ENCODE measurements at regions not wholly inside any gene's neighbourhood (a gene's known extent, or its start where the extent isn't known, plus 50 kb on each side); places are given as distances from the start of the nearest gene placed in this dataset.

DNA sequence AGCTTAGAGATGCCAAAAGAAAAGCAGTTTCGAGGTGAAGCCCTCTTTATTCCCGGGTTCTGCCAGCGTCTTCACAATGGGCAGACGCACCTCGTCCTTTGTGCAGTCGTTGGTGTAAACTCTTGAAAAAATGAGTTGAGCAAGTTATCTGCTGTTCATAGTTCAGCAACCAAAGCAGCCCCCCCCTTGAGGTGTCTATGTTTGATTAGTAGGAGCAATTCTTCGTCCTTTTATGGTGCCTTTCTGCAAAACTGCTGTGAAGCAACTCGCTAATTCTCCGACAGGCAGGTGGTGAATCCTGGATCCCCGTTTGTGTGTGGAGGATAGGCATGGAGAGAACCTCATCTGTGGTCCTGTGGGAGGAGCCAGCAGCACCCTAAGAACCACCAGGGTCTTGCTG lies 234.5 kb downstream of the GLRX3 start:
- Histone ChIP-seq H3K36me3 (no peaks in the 10 kb centered on the region), H3K4me3 (no peak overlapping the region), H3K27ac (no peak overlapping the region), H3K4me1 (no peaks in the 10 kb centered on the region), H3K27me3 (peaks cover 0 to 24% (median 5%) of the 10 kb centered on the region in 7 donors), H3K9me3 (peaks cover 0 to 12% (median 0%) of the 10 kb centered on the region in 11 donors)
- DNase-seq (no peak), ATAC-seq (no peak)
- intact Hi-C loops (cut with DNase I): no loop called here
- WGBS, 2 donors: 76 to 80% methylated on average over 10 of the region's 10 CpGs
- TF ChIP-seq, protein P1, sequence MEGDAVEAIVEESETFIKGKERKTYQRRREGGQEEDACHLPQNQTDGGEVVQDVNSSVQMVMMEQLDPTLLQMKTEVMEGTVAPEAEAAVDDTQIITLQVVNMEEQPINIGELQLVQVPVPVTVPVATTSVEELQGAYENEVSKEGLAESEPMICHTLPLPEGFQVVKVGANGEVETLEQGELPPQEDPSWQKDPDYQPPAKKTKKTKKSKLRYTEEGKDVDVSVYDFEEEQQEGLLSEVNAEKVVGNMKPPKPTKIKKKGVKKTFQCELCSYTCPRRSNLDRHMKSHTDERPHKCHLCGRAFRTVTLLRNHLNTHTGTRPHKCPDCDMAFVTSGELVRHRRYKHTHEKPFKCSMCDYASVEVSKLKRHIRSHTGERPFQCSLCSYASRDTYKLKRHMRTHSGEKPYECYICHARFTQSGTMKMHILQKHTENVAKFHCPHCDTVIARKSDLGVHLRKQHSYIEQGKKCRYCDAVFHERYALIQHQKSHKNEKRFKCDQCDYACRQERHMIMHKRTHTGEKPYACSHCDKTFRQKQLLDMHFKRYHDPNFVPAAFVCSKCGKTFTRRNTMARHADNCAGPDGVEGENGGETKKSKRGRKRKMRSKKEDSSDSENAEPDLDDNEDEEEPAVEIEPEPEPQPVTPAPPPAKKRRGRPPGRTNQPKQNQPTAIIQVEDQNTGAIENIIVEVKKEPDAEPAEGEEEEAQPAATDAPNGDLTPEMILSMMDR (IDR thresholded peaks at IDR 0.05): no peak

DNA sequence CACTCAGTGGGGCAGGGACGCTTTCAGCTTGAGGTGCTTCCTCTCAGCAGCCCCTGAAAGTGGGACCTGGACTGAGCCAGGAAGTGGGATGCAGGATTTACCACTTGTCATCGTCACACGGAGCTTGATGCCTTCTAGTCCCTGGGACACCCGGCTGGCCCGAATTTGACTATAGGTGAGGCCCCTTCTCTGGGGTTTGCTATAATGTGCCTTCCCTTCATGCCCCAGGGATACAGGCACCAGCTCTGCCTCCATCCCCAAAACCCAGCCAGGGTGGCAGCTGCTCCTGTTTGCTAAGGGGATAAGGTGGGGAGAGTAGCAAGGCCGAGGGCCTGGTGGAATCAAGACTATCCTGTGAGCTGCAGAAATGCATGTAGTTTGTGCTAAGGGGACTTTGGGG lies 235.0 kb downstream of the GLRX3 start:
- no peak overlapping the region for H3K27ac ChIP-seq
- TF ChIP-seq, protein P1 (IDR thresholded peaks at IDR 0.05): no peak
- intact Hi-C loops (cut with DNase I): no loop called here
- no peak overlapping the region for H3K4me3 ChIP-seq
- no peaks in the 10 kb centered on the region for H3K36me3 ChIP-seq
- no peak for DNase-seq
- ATAC-seq: no peak
- H3K4me1 ChIP-seq: no peaks in the 10 kb centered on the region
- peaks cover 0 to 24% (median 5%) of the 10 kb centered on the region in 7 donors for H3K27me3 ChIP-seq
- WGBS, 2 donors: 73 to 76% methylated on average over 6 of the region's 6 CpGs
- H3K9me3 ChIP-seq: peaks cover 0 to 16% (median 0%) of the 10 kb centered on the region in 11 donors

DNA sequence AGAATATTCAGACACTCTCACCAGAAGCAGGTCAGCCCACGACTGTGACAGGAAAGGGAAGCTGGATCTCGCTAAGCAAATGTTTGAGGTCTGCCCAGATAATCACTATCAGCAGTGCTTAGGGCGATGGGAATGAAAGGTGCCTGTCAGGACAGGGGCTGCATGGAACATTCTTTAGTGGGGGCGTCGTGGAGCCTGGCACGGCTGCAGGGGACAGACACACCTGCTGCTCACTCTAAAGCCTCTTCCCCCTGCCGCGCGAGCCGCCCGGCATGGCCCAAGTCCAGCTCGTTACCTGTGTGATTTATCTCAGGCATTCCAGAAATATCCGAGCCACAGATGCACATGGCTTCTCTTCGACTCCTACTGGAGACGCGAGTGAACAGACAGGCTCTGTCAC lies 235.5 kb downstream of the GLRX3 start:
- TF ChIP-seq, protein P1 (IDR thresholded peaks at IDR 0.05): no peak
- H3K9me3 ChIP-seq: peaks cover 0 to 22% (median 0%) of the 10 kb centered on the region in 11 donors
- peaks cover 0 to 27% (median 5%) of the 10 kb centered on the region in 7 donors for H3K27me3 ChIP-seq
- no peak overlapping the region for H3K4me3 ChIP-seq
- ATAC-seq: no peak
- WGBS, 2 donors: 29 to 33% methylated on average over 16 of the region's 16 CpGs
- DNase-seq: no peak
- intact Hi-C loops (cut with DNase I): no loop called here
- H3K36me3 ChIP-seq: no peaks in the 10 kb centered on the region
- no peak overlapping the region for H3K27ac ChIP-seq
- H3K4me1 ChIP-seq: no peaks in the 10 kb centered on the region

DNA sequence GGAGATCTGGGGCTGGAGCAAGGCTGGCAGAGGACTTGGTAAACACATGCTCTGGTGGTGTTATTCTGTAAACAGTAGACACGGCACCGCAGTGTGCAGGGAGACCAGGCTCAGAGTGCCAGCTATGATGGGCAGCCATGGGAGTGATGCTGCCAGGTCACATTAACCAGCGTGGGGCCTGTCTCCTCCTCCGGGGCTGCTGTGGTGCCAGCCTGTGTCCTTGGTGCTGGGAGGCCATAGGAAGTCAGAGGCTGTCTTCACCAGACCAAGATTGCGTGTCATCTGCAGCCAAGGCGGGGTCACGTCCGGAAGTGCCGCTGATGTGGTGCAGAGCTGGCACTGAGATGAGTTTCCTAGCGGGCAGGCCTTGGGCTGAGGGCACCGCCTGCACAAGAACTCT lies 236.0 kb downstream of the GLRX3 start:
- no peak for ATAC-seq
- WGBS, 2 donors: 86 to 90% methylated on average over 11 of the region's 11 CpGs
- peaks cover 0 to 30% (median 5%) of the 10 kb centered on the region in 7 donors for H3K27me3 ChIP-seq
- H3K4me1 ChIP-seq: no peaks in the 10 kb centered on the region
- TF ChIP-seq, protein P1 (IDR thresholded peaks at IDR 0.05): no peak
- intact Hi-C loops (cut with DNase I): no loop called here
- H3K9me3 ChIP-seq: peaks cover 0 to 22% (median 0%) of the 10 kb centered on the region in 11 donors
- H3K27ac ChIP-seq: no peak overlapping the region
- no peaks in the 10 kb centered on the region for H3K36me3 ChIP-seq
- DNase-seq: no peak
- no peak overlapping the region for H3K4me3 ChIP-seq
